ENCODE measurements at regions not wholly inside any gene's neighbourhood (a gene's known extent, or its start where the extent isn't known, plus 50 kb on each side); places are given as distances from the start of the nearest gene placed in this dataset.

DNA sequence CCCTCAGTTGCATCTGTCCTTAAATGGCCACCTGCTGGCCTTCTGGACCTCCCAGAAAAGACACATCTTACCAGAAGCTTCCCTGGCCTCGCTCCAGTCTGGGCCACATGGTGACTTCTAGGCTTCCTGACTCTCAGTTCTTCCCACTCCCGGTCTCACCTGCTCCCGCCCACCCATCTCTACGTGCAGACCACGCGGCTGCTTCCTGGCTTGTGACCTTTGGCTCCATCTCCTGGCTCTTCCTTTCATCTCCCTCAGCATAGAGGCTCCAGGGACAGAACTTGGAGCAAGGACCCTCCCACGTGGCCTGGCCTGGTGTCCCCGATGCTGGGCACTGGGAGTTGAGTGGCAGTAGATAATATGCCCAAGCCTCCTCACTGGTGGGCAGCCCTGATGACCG is 124.9 kb upstream of the IRF2BP2 start (continued):
- no peak for TF ChIP-seq MAFF (IDR thresholded peaks at IDR 0.05; ENCODE audit: low read depth, low read length)
- no peak for TF ChIP-seq AGO2 (optimal IDR thresholded peaks at IDR 0.05; ENCODE audit: low read depth, low read length)
- no peak for TF ChIP-seq ZNF432 (CRISPR knock-in tag; IDR thresholded peaks at IDR 0.05; ENCODE audit: borderline replicate concordance)
- TF ChIP-seq, protein P1, sequence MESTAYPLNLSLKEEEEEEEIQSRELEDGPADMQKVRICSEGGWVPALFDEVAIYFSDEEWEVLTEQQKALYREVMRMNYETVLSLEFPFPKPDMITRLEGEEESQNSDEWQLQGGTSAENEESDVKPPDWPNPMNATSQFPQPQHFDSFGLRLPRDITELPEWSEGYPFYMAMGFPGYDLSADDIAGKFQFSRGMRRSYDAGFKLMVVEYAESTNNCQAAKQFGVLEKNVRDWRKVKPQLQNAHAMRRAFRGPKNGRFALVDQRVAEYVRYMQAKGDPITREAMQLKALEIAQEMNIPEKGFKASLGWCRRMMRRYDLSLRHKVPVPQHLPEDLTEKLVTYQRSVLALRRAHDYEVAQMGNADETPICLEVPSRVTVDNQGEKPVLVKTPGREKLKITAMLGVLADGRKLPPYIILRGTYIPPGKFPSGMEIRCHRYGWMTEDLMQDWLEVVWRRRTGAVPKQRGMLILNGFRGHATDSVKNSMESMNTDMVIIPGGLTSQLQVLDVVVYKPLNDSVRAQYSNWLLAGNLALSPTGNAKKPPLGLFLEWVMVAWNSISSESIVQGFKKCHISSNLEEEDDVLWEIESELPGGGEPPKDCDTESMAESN (CRISPR knock-in tag; conservative IDR thresholded peaks at IDR 0.05): no peak
- peak; percentile 59; the same call in 1 of the 2 replicates for TF ChIP-seq ZNF782 (CRISPR knock-in tag; IDR thresholded peaks at IDR 0.05; ENCODE audit: borderline replicate concordance)
- peak; percentile 51; the same call in 1 of the 2 replicates for TF ChIP-seq PPARG (CRISPR knock-in tag; conservative IDR thresholded peaks at IDR 0.05)
- peak; percentile 65 for TF ChIP-seq ZNF350 (CRISPR knock-in tag; IDR thresholded peaks at IDR 0.05; ENCODE audit: borderline replicate concordance, low read depth)
- TF ChIP-seq U2AF1 (optimal IDR thresholded peaks at IDR 0.05; ENCODE audit: low read depth, low read length): no peak
- TF ChIP-seq ZNF570 (CRISPR knock-in tag; IDR thresholded peaks at IDR 0.05; ENCODE audit: borderline replicate concordance): 0 out of 2 replicates have a peak, but pooled peaks have one; percentile 67
- TF ChIP-seq ZNF644 (CRISPR knock-in tag; IDR thresholded peaks at IDR 0.05; ENCODE audit: low read depth): 0 out of 2 replicates have a peak, but pooled peaks have one; percentile 27
- TF ChIP-seq RCOR2 (CRISPR knock-in tag; IDR thresholded peaks at IDR 0.05): peak; percentile 44; the same call in 1 of the 2 replicates
- no peak for TF ChIP-seq MZF1 (CRISPR knock-in tag; IDR thresholded peaks at IDR 0.05; ENCODE audit: borderline replicate concordance)
- TF ChIP-seq HMG20A (CRISPR knock-in tag; IDR thresholded peaks at IDR 0.05; ENCODE audit: borderline replicate concordance): no peak
- no peak for TF ChIP-seq ZNF674 (CRISPR knock-in tag; IDR thresholded peaks at IDR 0.05; ENCODE audit: low read depth)
- TF ChIP-seq TP53 (CRISPR knock-in tag; conservative IDR thresholded peaks at IDR 0.05): 0 out of 2 replicates have a peak, but pooled peaks have one; percentile 49
- TF ChIP-seq SNRNP70 (IDR thresholded peaks at IDR 0.05; ENCODE audit: low read depth, low read length): no peak
- TF ChIP-seq ZNF543 (CRISPR knock-in tag; IDR thresholded peaks at IDR 0.05): peak; percentile 94
- TF ChIP-seq, protein P2, sequence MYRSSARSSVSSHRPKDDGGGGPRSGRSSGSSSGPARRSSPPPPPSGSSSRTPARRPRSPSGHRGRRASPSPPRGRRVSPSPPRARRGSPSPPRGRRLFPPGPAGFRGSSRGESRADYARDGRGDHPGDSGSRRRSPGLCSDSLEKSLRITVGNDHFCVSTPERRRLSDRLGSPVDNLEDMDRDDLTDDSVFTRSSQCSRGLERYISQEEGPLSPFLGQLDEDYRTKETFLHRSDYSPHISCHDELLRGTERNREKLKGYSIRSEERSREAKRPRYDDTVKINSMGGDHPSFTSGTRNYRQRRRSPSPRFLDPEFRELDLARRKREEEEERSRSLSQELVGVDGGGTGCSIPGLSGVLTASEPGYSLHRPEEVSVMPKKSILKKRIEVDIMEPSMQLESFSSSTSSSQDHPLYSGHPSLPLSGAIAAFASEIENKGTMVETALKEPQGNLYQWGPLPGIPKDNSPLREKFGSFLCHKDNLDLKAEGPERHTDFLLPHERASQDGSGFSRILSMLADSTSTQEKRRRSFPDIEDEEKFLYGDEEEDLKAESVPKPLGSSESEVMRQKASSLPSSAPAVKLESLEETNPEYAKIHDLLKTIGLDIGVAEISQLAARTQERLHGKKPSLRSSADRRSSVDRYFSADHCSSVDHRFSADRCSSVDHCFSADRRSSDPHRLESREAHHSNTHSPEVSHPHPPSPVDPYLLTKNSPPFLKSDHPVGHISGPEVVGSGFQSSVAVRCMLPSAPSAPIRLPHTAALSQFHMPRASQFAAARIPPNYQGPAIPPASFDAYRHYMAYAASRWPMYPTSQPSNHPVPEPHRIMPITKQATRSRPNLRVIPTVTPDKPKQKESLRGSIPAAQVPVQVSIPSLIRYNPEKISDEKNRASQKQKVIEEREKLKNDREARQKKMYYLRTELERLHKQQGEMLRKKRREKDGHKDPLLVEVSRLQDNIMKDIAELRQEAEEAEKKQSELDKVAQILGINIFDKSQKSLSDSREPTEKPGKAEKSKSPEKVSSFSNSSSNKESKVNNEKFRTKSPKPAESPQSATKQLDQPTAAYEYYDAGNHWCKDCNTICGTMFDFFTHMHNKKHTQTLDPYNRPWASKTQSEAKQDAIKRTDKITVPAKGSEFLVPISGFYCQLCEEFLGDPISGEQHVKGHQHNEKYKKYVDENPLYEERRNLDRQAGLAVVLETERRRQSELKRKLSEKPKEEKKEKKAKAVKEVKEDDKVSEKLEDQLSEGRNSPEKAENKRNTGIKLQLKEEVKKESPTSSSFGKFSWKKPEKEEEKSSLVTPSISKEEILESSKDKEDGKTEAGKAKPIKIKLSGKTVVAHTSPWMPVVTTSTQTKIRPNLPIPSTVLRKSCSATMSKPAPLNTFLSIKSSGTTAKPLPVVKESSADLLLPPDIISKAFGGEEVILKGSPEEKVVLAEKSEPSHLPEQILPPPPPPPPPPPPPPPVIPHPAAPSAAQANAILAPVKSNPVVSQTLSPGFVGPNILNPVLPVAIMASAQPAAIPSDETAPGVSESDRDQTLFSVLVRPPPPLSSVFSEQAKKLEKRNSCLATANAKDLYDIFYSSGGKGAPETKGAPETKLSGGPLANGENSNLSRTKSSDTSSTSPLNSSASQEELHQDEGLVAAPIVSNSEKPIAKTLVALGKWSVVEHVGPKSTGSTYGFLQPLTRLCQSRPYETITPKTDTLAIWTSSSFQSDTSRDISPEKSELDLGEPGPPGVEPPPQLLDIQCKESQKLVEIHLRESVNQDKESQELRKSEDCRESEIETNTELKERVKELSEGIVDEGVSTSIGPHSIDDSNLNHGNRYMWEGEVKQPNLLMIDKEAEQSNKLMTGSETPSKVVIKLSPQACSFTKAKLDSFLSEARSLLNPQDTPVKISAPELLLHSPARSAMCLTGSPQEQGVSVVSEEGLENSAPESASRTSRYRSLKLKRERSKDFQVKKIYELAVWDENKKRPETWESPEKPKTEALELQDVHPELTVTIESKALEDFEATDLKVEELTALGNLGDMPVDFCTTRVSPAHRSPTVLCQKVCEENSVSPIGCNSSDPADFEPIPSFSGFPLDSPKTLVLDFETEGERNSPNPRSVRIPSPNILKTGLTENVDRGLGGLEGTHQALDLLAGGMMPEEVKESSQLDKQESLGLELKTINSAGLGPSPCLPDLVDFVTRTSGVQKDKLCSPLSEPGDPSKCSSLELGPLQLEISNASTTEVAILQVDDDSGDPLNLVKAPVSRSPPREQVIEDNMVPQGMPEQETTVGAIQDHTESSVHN (CRISPR knock-in tag; IDR thresholded peaks at IDR 0.05): peak; percentile 94
- TF ChIP-seq NFATC3 (CRISPR knock-in tag; IDR thresholded peaks at IDR 0.05): 0 out of 2 replicates have a peak, but pooled peaks have one; percentile 36
- peak; percentile 73; the same call in 1 of the 2 replicates for TF ChIP-seq HOXA9 (CRISPR knock-in tag; IDR thresholded peaks at IDR 0.05; ENCODE audit: borderline replicate concordance)
- no peak for TF ChIP-seq PAWR (CRISPR knock-in tag; IDR thresholded peaks at IDR 0.05; ENCODE audit: borderline replicate concordance)
- no peak for TF ChIP-seq ZZZ3 (CRISPR knock-in tag; IDR thresholded peaks at IDR 0.05; ENCODE audit: borderline replicate concordance)
